ENCODE measurements at regions not wholly inside any gene's neighbourhood (a gene's known extent, or its start where the extent isn't known, plus 50 kb on each side); places are given as distances from the start of the nearest gene placed in this dataset.
"Not testable (repeated sequence)": the region's sequence is repeated elsewhere in the genome, so short reads cannot be mapped to it uniquely, and the experiment has no call there.

DNA sequence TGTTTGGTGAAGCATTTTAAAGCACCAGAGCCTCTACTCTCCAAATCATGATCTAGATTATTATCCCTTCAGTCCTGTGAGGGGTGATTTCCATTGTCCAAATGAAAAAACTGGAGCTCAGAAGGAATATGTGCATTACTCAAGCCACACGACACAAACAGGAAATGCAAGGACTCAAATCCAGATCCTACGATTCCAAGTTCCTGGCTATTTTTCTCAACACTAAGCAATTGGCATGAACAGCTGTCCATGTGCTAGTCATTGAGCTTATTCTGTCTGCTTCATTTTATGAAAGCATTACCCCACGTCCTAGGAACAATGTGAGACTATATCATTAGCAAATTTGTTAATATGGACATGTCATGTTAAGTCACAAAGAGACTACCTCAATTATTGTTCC, 273.1 kb upstream of the LYPLAL1 start:
- Histone ChIP-seq H3K4me1 (ENCODE audit: control insufficient read depth, insufficient read depth, low read length) (no peaks in the 10 kb centered on the region), H3K36me3 (ENCODE audit: control insufficient read depth, insufficient read depth, low read length) (no peaks in the 10 kb centered on the region), H3K27ac (ENCODE audit: low read depth, low read length) (no peak overlapping the region), H3K27me3 (ENCODE audit: control insufficient read depth, insufficient read depth, low read length) (no peaks in the 10 kb centered on the region), H3K4me3 (ENCODE audit: low read length) (no peak overlapping the region), H3K9ac (ENCODE audit: low read length) (no peak overlapping the region)

GRCh38 chr1:218904416-218904815, 269.3 kb upstream of the LYPLAL1 start:
- H3K27me3 ChIP-seq (ENCODE audit: control insufficient read depth, insufficient read depth, low read length): no peaks in the 10 kb centered on the region

DNA sequence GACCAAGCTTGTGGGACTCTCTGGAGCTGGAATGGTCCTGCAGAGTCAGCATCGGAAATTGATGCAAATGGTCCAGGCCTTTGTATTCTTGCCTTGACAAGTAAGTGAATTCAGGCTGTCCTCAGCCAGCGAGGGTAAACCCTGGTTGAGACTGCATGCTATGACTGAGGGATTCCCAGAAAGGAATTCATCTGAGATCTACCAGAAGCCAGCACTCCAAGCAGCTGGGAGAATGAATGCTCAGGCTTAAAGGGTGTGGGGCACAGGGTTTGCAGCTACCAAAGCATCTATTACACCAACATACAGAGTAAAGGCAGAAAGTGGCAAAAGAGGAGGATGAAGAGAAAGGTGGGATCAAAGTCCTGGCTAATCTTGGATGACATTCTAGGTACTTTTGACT, 257.0 kb upstream of the LYPLAL1 start:
- Histone ChIP-seq H3K27ac (ENCODE audit: low read depth, low read length) (no peak overlapping the region), H3K27me3 (ENCODE audit: control insufficient read depth, insufficient read depth, low read length) (no peaks in the 10 kb centered on the region), H3K4me1 (ENCODE audit: control insufficient read depth, insufficient read depth, low read length) (no peaks in the 10 kb centered on the region), H3K4me3 (ENCODE audit: low read length) (no peak overlapping the region), H3K36me3 (ENCODE audit: control insufficient read depth, insufficient read depth, low read length) (no peaks in the 10 kb centered on the region), H3K9ac (ENCODE audit: low read length) (no peak overlapping the region)

More at GRCh38 chr1:218904416-218904815, 269.3 kb upstream of the LYPLAL1 start:
- no peaks in the 10 kb centered on the region for H3K36me3 ChIP-seq (ENCODE audit: control insufficient read depth, insufficient read depth, low read length)
- H3K27ac ChIP-seq (ENCODE audit: low read depth, low read length): no peak overlapping the region
- H3K4me3 ChIP-seq (ENCODE audit: low read length): no peak overlapping the region
- no peaks in the 10 kb centered on the region for H3K4me1 ChIP-seq (ENCODE audit: control insufficient read depth, insufficient read depth, low read length)
- no peak overlapping the region for H3K9ac ChIP-seq (ENCODE audit: low read length)

DNA sequence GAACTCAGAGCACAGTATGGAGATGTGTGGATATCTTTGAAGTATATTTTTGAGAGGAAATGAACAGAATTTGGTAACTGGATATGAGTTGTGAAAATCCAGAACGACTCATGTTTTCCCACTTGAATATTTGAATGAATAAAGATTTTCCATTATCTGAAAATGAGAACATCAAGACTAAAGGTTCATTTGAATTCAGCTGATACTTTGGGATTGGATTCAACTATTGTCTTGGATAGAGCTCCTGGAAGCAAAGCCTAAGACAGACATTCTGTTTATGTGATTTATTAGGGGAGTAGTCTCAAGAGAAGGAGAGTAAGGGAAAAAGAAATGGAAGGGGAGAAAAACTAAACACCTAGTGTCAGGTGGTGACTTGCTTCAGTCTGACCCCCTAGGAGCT, 256.0 kb upstream of the LYPLAL1 start:
- Histone ChIP-seq H3K4me3 (ENCODE audit: low read length) (no peak overlapping the region), H3K27ac (ENCODE audit: low read depth, low read length) (no peak overlapping the region), H3K27me3 (ENCODE audit: control insufficient read depth, insufficient read depth, low read length) (no peaks in the 10 kb centered on the region), H3K9ac (ENCODE audit: low read length) (no peak overlapping the region), H3K4me1 (ENCODE audit: control insufficient read depth, insufficient read depth, low read length) (no peaks in the 10 kb centered on the region), H3K36me3 (ENCODE audit: control insufficient read depth, insufficient read depth, low read length) (no peaks in the 10 kb centered on the region)

DNA sequence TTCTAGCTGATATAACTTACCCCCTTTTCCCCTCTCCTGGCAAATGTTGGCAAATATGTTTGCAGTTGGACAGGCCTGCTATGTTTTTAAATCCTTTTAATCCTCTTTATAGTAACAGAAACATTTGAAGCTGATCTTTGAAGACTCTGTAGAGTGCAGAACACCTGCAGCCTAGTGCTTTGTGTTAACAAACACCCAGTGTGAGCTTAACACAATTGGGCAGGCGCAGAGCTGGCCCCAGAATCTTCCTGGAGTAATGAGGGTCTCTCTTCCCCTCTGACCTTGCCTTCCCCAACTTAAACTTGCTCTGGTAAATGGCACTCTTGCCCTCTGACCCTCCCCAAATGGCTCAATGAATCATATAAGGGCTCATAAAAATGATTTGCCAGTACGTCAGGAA, 247.9 kb upstream of the LYPLAL1 start:
- Histone ChIP-seq H3K36me3 (ENCODE audit: control insufficient read depth, insufficient read depth, low read length) (no peaks in the 10 kb centered on the region), H3K27ac (ENCODE audit: low read depth, low read length) (no peak overlapping the region), H3K9ac (ENCODE audit: low read length) (no peak overlapping the region), H3K27me3 (ENCODE audit: control insufficient read depth, insufficient read depth, low read length) (no peaks in the 10 kb centered on the region), H3K4me1 (ENCODE audit: control insufficient read depth, insufficient read depth, low read length) (no peaks in the 10 kb centered on the region), H3K4me3 (ENCODE audit: low read length) (no peak overlapping the region)

- H3K36me3 ChIP-seq (ENCODE audit: control insufficient read depth, insufficient read depth, low read length): no peaks in the 10 kb centered on the region
- no peak overlapping the region for H3K9ac ChIP-seq (ENCODE audit: low read length)
- no peaks in the 10 kb centered on the region for H3K27me3 ChIP-seq (ENCODE audit: control insufficient read depth, insufficient read depth, low read length)
- no peak overlapping the region for H3K27ac ChIP-seq (ENCODE audit: low read depth, low read length)
- H3K4me3 ChIP-seq (ENCODE audit: low read length): no peak overlapping the region
- no peaks in the 10 kb centered on the region for H3K4me1 ChIP-seq (ENCODE audit: control insufficient read depth, insufficient read depth, low read length)
Observed at GRCh38 chr1:218926631-218927030, 247.0 kb upstream of the LYPLAL1 start.

- Histone ChIP-seq H3K36me3 (ENCODE audit: control insufficient read depth, insufficient read depth, low read length) (no peaks in the 10 kb centered on the region), H3K27me3 (ENCODE audit: control insufficient read depth, insufficient read depth, low read length) (no peaks in the 10 kb centered on the region), H3K27ac (ENCODE audit: low read depth, low read length) (no peak overlapping the region), H3K9ac (ENCODE audit: low read length) (no peak overlapping the region), H3K4me3 (ENCODE audit: low read length) (no peak overlapping the region), H3K4me1 (ENCODE audit: control insufficient read depth, insufficient read depth, low read length) (no peaks in the 10 kb centered on the region)
Observed at GRCh38 chr1:218930000-218930399, 243.7 kb upstream of the LYPLAL1 start.

DNA sequence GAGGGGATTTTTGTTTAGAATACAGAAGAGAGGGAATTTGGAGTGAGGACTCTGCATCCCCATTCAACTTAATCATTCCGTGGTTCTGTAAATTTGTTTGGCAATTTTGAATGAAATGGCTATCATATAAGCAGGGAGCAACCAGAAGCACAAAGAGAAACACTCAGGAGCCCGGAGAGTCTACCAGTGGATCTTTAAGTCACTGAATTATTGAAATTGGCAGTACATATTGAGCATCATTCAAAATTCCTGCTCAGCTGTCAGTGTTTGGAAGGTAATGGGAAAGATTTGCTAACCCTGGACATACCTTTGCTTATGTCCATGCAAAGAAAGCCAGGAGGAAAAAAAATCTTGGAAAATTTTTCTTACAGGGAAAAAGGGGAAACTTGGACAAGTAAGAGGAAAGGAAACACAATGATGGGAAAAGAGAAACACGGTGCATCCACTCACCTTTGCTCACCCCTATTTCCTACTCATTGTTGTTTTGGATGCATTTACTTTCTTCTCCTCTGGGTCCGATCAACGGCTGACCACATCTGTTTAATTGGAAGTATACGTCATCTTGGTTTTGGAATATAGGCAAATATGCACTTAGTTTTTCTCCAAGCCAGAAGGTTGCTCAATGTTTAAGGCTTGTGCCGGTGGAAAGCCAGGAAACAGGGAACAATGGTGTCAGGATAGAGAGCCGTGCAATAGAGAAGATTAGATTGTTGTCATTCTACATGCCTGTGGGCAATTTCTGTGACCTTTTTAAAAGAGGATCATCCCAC, 243.0 kb upstream of the LYPLAL1 start:
- Histone ChIP-seq H3K4me3 (ENCODE audit: low read length) (no peak overlapping the region), H3K9ac (ENCODE audit: low read length) (no peak overlapping the region), H3K27me3 (ENCODE audit: control insufficient read depth, insufficient read depth, low read length) (no peaks in the 10 kb centered on the region), H3K4me1 (ENCODE audit: control insufficient read depth, insufficient read depth, low read length) (no peaks in the 10 kb centered on the region), H3K36me3 (ENCODE audit: control insufficient read depth, insufficient read depth, low read length) (no peaks in the 10 kb centered on the region), H3K27ac (ENCODE audit: low read depth, low read length) (no peak overlapping the region)

DNA sequence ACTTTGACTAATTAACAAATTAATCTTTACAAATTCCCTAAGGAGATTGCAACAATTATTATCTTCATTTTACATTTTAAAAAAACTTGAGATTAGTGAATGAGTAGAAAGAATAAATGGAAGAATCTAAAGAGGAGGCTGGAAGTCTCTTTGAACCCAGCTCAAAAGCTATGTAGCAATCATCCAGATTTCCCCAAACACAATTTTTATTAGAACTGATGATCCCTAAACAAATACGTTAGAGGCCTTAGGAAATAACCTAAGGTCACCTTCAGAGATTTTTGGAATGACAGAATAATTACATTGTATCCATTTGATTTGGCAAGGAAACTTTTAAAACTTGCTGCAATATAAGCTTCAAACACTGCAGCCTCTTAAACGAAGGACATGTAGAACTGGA, 242.4 kb upstream of the LYPLAL1 start:
- H3K36me3 ChIP-seq (ENCODE audit: control insufficient read depth, insufficient read depth, low read length): no peaks in the 10 kb centered on the region
- no peak overlapping the region for H3K4me3 ChIP-seq (ENCODE audit: low read length)
- no peaks in the 10 kb centered on the region for H3K27me3 ChIP-seq (ENCODE audit: control insufficient read depth, insufficient read depth, low read length)
- H3K9ac ChIP-seq (ENCODE audit: low read length): no peak overlapping the region
- H3K4me1 ChIP-seq (ENCODE audit: control insufficient read depth, insufficient read depth, low read length): no peaks in the 10 kb centered on the region
- no peak overlapping the region for H3K27ac ChIP-seq (ENCODE audit: low read depth, low read length)

DNA sequence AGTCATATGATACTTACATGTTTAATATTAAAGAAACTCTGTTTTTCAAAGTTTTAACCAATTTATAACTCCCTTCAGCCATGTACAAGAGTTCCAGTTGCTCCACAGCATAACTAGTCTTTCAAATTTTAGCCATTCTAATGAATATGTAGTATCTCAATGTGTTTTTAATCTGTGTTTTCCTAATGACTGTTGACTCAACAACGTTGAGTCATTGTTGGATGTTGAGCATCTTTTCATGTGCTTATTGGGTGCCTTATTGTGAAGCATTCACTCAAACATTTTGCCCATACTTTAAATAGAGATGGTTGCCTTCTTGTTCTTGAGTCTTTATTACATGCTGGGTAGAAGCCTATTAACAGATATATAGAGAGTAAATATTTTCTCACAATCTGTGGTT, 240.2 kb upstream of the LYPLAL1 start:
- Histone ChIP-seq H3K36me3 (ENCODE audit: control insufficient read depth, insufficient read depth, low read length) (no peaks in the 10 kb centered on the region), H3K4me1 (ENCODE audit: control insufficient read depth, insufficient read depth, low read length) (no peaks in the 10 kb centered on the region), H3K27me3 (ENCODE audit: control insufficient read depth, insufficient read depth, low read length) (no peaks in the 10 kb centered on the region), H3K4me3 (ENCODE audit: low read length) (no peak overlapping the region), H3K27ac (ENCODE audit: low read depth, low read length) (no peak overlapping the region), H3K9ac (ENCODE audit: low read length) (no peak overlapping the region)

- not testable (repeated sequence) for H3K4me3 ChIP-seq (ENCODE audit: low read length); H3K27ac ChIP-seq (ENCODE audit: low read depth, low read length); H3K9ac ChIP-seq (ENCODE audit: low read length); H3K36me3 ChIP-seq (ENCODE audit: control insufficient read depth, insufficient read depth, low read length); H3K27me3 ChIP-seq (ENCODE audit: control insufficient read depth, insufficient read depth, low read length); H3K4me1 ChIP-seq (ENCODE audit: control insufficient read depth, insufficient read depth, low read length)
Observed at GRCh38 chr1:218935408-218935807, 238.3 kb upstream of the LYPLAL1 start.

DNA sequence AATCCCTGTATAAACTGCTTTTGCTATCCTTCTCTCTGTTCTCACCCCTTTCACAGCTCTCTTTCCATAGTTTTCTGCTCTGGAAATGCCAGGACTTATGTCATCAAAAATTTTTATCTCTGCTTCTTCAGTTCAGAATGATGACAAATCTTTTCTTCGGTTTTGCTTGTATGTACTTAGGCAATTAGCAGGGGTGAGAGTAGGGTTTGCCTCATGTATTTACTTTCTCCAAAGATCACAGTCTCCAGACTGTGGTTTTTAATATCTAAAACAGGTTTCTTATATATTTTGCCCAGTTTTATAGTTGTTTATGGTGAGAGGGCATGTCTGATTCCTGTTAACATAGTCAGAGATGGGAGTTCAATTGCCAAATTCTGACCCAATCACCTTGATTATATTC, 235.4 kb upstream of the LYPLAL1 start:
- Histone ChIP-seq H3K4me1 (ENCODE audit: control insufficient read depth, insufficient read depth, low read length) (peaks cover 2% of the 10 kb centered on the region), H3K27me3 (ENCODE audit: control insufficient read depth, insufficient read depth, low read length) (no peaks in the 10 kb centered on the region), H3K4me3 (ENCODE audit: low read length) (no peak overlapping the region), H3K27ac (ENCODE audit: low read depth, low read length) (no peak overlapping the region), H3K36me3 (ENCODE audit: control insufficient read depth, insufficient read depth, low read length) (no peaks in the 10 kb centered on the region), H3K9ac (ENCODE audit: low read length) (no peak overlapping the region)

DNA sequence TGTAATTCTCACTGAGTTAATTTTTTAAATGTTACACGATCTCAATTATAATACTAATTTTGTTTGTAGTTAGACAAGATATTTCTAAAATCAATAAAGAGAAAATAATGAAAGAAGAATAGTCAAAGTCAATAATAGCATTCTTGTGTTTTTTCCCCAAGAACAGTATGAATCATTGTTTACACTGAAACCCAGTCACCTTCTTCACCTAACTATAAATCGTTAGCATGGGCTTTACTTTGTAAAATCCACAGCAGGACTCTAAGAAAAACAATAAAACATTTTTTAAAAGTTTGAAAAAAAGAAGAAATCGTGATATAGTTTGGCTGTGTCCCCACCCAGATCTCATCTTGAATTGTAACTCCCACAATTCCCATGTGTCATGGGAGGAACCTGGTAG, 234.6 kb upstream of the LYPLAL1 start:
- Histone ChIP-seq H3K36me3 (ENCODE audit: control insufficient read depth, insufficient read depth, low read length) (no peaks in the 10 kb centered on the region), H3K4me3 (ENCODE audit: low read length) (no peak overlapping the region), H3K27ac (ENCODE audit: low read depth, low read length) (no peak overlapping the region), H3K4me1 (ENCODE audit: control insufficient read depth, insufficient read depth, low read length) (peaks cover 2% of the 10 kb centered on the region), H3K27me3 (ENCODE audit: control insufficient read depth, insufficient read depth, low read length) (no peaks in the 10 kb centered on the region), H3K9ac (ENCODE audit: low read length) (no peak overlapping the region)

All from rectal smooth muscle tissue (tissue), 1 donor.